ENCODE measurements at regions not wholly inside any gene's neighbourhood (a gene's known extent, or its start where the extent isn't known, plus 50 kb on each side); places are given as distances from the start of the nearest gene placed in this dataset.

- no peak for TF ChIP-seq CTCF (IDR thresholded peaks at IDR 0.05)
- no peak for TF ChIP-seq POLR2A (IDR thresholded peaks at IDR 0.05)
These were observed 221.1 kb upstream of the AUTS2 start for GRCh38 chr7:69377191-69377590.
